HCT116 (cell line): ENCODE measurements at regions not wholly inside any gene's neighbourhood (a gene's known extent, or its start where the extent isn't known, plus 50 kb on each side); places are given as distances from the start of the nearest gene placed in this dataset.
"Not testable (repeated sequence)": the region's sequence is repeated elsewhere in the genome, so short reads cannot be mapped to it uniquely, and the experiment has no call there.

Experiments
- EZH2 ChIP-seq: fragments of 200-600 bp; sonication (generic); IDR thresholded peaks from 2 replicates; pipeline ENCODE4 v1.6.1; 2017; ENCODE audit warnings: antibody characterized with exemption, mixed run types
- POLR2A ChIP-seq: IDR thresholded peaks from 2 replicates; pipeline ENCODE4 v1.7.0; 2011; ENCODE audit warnings: borderline replicate concordance; ENCODE audit not compliant: insufficient read depth, insufficient read length; ENCODE audit errors: extremely low read depth
- POLR2AphosphoS5 ChIP-seq: IDR thresholded peaks from 2 replicates; pipeline ENCODE4 v1.6.1; 2011; ENCODE audit warnings: mild to moderate bottlenecking, low read depth, low read length, moderate library complexity
- RAD21 ChIP-seq: IDR thresholded peaks from 2 replicates; pipeline ENCODE4 v1.6.1; 2012; ENCODE audit warnings: low read depth, mild to moderate bottlenecking
- SIN3A ChIP-seq: IDR thresholded peaks from 2 replicates; pipeline ENCODE4 v1.6.1; 2012; ENCODE audit warnings: low read depth
- SP1 ChIP-seq: IDR thresholded peaks from 2 replicates; pipeline ENCODE4 v1.6.1; 2012; ENCODE audit warnings: low read depth
- YY1 ChIP-seq: IDR thresholded peaks from 2 replicates; pipeline ENCODE4 v1.6.1; 2011; ENCODE audit warnings: low read length, low read depth, moderate library complexity, mild to moderate bottlenecking; ENCODE audit not compliant: insufficient replicate concordance; ENCODE audit errors: extremely low read depth
- ZNF274 ChIP-seq: fragments of 200-500 bp; sonication (Bioruptor generic); IDR thresholded peaks from 2 replicates; pipeline ENCODE4 v1.6.1; 2014; ENCODE audit warnings: mild to moderate bottlenecking, low read depth, low read length, inconsistent platforms
- TF ChIP-seq, protein P1 (sequence below), 3 experiments: fragments of 200-600 bp in 1 of 3; sonication (generic) in 1 of 3; IDR thresholded peaks in 2 of 3; conservative IDR thresholded peaks in 1 of 3; 2 replicates each; pipeline ENCODE4 v1.5.1; 2012 to 2017; ENCODE audit warnings: low read depth in 2 of 3, low read length in 2 of 3, antibody characterized with exemption in 1 of 3, borderline replicate concordance in 1 of 3, control low read depth in 1 of 3, mild to moderate bottlenecking in 1 of 3, mixed read lengths in 1 of 3, mixed run types in 1 of 3, moderate library complexity in 1 of 3; ENCODE audit not compliant: insufficient read depth in 1 of 3
- TF ChIP-seq, protein P2 (sequence below): IDR thresholded peaks from 2 replicates; pipeline ENCODE4 v1.6.1; 2012; ENCODE audit warnings: low read depth
- TF ChIP-seq, protein P3 (sequence below): IDR thresholded peaks from 2 replicates; pipeline ENCODE4 v1.6.1; 2012

DNA sequence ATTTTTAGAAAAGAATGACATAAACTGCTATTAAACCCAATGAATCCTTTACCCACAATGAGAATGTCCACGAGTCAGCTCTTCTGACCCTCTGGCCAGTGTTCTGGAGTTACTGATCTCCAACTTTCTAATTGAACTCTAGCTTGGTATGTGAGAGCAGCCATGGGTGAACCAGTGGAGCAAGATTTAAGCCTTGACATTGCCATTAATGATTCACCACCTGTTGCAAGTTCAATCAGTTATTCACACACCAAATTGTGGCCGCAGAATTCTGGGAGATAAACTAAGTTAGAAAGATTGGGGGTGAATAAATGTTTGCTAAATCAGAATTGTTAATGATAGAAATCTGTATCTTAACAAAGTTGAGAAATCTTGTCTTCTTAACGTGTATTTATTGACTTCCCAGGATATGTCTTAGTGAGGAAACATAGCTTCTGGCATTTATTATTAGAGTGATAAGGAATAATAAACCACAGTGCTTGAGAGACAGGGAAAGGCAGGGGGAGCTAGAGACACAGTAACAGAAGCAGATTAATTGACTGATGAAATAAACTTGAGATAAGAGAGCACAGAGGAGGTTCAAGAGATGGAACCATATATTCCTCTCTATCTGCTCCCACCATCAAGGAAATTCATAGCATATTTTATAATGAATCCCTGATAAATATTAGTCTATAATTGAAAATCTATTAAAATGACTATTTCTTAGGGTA, 96.0 kb upstream of the AGAP9 start:
- TF ChIP-seq, protein P1, sequence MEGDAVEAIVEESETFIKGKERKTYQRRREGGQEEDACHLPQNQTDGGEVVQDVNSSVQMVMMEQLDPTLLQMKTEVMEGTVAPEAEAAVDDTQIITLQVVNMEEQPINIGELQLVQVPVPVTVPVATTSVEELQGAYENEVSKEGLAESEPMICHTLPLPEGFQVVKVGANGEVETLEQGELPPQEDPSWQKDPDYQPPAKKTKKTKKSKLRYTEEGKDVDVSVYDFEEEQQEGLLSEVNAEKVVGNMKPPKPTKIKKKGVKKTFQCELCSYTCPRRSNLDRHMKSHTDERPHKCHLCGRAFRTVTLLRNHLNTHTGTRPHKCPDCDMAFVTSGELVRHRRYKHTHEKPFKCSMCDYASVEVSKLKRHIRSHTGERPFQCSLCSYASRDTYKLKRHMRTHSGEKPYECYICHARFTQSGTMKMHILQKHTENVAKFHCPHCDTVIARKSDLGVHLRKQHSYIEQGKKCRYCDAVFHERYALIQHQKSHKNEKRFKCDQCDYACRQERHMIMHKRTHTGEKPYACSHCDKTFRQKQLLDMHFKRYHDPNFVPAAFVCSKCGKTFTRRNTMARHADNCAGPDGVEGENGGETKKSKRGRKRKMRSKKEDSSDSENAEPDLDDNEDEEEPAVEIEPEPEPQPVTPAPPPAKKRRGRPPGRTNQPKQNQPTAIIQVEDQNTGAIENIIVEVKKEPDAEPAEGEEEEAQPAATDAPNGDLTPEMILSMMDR (IDR thresholded peaks at IDR 0.05 in 2 of 3, conservative IDR thresholded peaks at IDR 0.05 in 1 of 3; ENCODE audit: borderline replicate concordance in 1 of 3, insufficient read depth in 1 of 3, low read depth in 2 of 3, low read length in 2 of 3) = peak in 1 of 3 experiments; percentile 9; a peak in 1 of 6 replicates
- not testable (repeated sequence) for TF ChIP-seq POLR2AphosphoS5, SP1, EZH2, YY1, POLR2A, SIN3A, ZNF274, RAD21
- TF ChIP-seq, protein P2, sequence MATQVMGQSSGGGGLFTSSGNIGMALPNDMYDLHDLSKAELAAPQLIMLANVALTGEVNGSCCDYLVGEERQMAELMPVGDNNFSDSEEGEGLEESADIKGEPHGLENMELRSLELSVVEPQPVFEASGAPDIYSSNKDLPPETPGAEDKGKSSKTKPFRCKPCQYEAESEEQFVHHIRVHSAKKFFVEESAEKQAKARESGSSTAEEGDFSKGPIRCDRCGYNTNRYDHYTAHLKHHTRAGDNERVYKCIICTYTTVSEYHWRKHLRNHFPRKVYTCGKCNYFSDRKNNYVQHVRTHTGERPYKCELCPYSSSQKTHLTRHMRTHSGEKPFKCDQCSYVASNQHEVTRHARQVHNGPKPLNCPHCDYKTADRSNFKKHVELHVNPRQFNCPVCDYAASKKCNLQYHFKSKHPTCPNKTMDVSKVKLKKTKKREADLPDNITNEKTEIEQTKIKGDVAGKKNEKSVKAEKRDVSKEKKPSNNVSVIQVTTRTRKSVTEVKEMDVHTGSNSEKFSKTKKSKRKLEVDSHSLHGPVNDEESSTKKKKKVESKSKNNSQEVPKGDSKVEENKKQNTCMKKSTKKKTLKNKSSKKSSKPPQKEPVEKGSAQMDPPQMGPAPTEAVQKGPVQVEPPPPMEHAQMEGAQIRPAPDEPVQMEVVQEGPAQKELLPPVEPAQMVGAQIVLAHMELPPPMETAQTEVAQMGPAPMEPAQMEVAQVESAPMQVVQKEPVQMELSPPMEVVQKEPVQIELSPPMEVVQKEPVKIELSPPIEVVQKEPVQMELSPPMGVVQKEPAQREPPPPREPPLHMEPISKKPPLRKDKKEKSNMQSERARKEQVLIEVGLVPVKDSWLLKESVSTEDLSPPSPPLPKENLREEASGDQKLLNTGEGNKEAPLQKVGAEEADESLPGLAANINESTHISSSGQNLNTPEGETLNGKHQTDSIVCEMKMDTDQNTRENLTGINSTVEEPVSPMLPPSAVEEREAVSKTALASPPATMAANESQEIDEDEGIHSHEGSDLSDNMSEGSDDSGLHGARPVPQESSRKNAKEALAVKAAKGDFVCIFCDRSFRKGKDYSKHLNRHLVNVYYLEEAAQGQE = not testable (repeated sequence)
- TF ChIP-seq, protein P3, sequence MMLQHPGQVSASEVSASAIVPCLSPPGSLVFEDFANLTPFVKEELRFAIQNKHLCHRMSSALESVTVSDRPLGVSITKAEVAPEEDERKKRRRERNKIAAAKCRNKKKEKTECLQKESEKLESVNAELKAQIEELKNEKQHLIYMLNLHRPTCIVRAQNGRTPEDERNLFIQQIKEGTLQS = not testable (repeated sequence)
